GM06990 (cell line): ENCODE measurements at regions not wholly inside any gene's neighbourhood (a gene's known extent, or its start where the extent isn't known, plus 50 kb on each side); places are given as distances from the start of the nearest gene placed in this dataset.

Experiments used
- DNase-seq: peaks from one replicate; pipeline ENCODE4 v3.0.0-alpha.2; 2011; ENCODE audit not compliant: insufficient read length; ENCODE audit errors: extremely low read depth
- H3K27me3 ChIP-seq: replicated peaks from 2 replicates; pipeline ENCODE4 v1.6.0; 2011; ENCODE audit warnings: low read length; ENCODE audit not compliant: control insufficient read depth, insufficient read depth
- H3K36me3 ChIP-seq: 2 replicates; pipeline ENCODE4 v1.5.1; 2011; ENCODE audit warnings: low read length; ENCODE audit not compliant: control insufficient read depth, insufficient read depth
- H3K4me3 ChIP-seq: replicated peaks from 2 replicates; pipeline ENCODE4 v1.5.1; 2011; ENCODE audit warnings: low read depth, mild to moderate bottlenecking, control low read depth, low read length
- TF ChIP-seq, protein P1 (sequence below): IDR thresholded peaks from 2 replicates; pipeline ENCODE4 v1.5.1; 2011; ENCODE audit warnings: low read length, control low read depth, mild to moderate bottlenecking, inconsistent platforms; ENCODE audit not compliant: insufficient read depth, poor library complexity, severe bottlenecking

- TF ChIP-seq, protein P1, sequence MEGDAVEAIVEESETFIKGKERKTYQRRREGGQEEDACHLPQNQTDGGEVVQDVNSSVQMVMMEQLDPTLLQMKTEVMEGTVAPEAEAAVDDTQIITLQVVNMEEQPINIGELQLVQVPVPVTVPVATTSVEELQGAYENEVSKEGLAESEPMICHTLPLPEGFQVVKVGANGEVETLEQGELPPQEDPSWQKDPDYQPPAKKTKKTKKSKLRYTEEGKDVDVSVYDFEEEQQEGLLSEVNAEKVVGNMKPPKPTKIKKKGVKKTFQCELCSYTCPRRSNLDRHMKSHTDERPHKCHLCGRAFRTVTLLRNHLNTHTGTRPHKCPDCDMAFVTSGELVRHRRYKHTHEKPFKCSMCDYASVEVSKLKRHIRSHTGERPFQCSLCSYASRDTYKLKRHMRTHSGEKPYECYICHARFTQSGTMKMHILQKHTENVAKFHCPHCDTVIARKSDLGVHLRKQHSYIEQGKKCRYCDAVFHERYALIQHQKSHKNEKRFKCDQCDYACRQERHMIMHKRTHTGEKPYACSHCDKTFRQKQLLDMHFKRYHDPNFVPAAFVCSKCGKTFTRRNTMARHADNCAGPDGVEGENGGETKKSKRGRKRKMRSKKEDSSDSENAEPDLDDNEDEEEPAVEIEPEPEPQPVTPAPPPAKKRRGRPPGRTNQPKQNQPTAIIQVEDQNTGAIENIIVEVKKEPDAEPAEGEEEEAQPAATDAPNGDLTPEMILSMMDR, result no peak
- Histone ChIP-seq H3K27me3 (no peaks in the 10 kb centered on the region), H3K36me3 (no peaks in the 10 kb centered on the region), H3K4me3 (no peak overlapping the region)
- no peak for DNase-seq
These were observed 334.7 kb upstream of the MYT1L start for GRCh38 chr2:2665834-2666133.

GRCh38 chr2:2664989-2665833 lies 334.1 kb upstream of the MYT1L start:
- Histone ChIP-seq H3K4me3 (no peak overlapping the region), H3K27me3 (no peaks in the 10 kb centered on the region), H3K36me3 (no peaks in the 10 kb centered on the region)
- TF ChIP-seq, protein P1, result no peak
- DNase-seq, result no peak

GRCh38 chr2:2663401-2664036 lies 332.4 kb upstream of the MYT1L start:
- TF ChIP-seq, protein P1, result no peak
- no peaks in the 10 kb centered on the region for H3K27me3 ChIP-seq
- H3K4me3 ChIP-seq, result no peak overlapping the region
- no peaks in the 10 kb centered on the region for H3K36me3 ChIP-seq
- no peak for DNase-seq

GRCh38 chr2:2662847-2663356 lies 331.8 kb upstream of the MYT1L start:
- no peak for DNase-seq
- TF ChIP-seq, protein P1, result no peak

DNA sequence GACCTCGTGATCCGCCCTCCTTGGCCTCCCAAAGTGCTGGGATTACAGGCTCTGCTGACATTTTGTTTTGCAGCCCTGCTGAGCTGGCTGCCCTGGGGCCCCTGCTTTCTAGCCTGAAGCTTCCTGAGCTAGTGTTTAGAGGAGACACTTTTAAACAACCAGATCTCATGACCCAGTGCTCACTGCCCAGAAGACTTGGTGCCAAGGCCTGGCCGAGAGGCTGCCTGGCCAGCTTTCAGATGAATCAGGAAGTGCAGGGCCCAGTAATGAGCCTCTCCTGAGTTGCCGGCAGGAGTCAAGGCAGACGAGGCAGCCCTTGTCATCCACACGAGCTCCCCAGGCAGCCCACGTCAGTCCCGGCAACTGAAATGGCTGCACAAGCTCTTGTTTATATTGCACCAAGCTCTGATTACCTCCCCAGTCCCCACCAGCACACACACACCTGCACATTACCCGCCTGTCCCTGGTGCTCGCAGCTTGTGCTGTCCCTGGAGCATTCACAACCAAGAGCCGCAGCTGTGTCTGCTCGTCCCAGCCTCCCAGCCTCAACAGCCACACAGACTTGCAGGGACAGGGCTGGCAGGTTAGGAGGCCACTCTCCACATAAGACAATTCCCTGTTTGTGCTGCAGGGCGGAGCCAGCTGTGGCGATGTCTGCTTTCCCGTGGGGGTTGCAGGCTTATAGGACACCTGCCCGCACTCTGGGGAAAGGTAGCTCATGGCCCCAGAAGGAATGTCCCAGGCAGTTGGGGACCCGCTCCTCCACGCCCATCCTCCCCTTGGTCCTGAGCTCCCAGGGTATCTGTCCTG lies 331.2 kb upstream of the MYT1L start:
- TF ChIP-seq, protein P1, result no peak
- no peak for DNase-seq
- no peak overlapping the region for H3K4me3 ChIP-seq

More at GRCh38 chr2:2662847-2663356, 331.8 kb upstream of the MYT1L start:
- Histone ChIP-seq H3K4me3 (no peak overlapping the region), H3K36me3 (no peaks in the 10 kb centered on the region), H3K27me3 (no peaks in the 10 kb centered on the region)

More for the DNA sequence above, 331.2 kb upstream of the MYT1L start:
- Histone ChIP-seq H3K27me3 (no peaks in the 10 kb centered on the region), H3K36me3 (no peaks in the 10 kb centered on the region)
